GM04504 (cell line): ENCODE measurements at regions not wholly inside any gene's neighbourhood (a gene's known extent, or its start where the extent isn't known, plus 50 kb on each side); places are given as distances from the start of the nearest gene placed in this dataset.

ENCODE experiments used
- DNase-seq: peaks from one replicate; pipeline ENCODE4 v3.0.0-alpha.2; 2012; ENCODE audit warnings: low read depth

DNA sequence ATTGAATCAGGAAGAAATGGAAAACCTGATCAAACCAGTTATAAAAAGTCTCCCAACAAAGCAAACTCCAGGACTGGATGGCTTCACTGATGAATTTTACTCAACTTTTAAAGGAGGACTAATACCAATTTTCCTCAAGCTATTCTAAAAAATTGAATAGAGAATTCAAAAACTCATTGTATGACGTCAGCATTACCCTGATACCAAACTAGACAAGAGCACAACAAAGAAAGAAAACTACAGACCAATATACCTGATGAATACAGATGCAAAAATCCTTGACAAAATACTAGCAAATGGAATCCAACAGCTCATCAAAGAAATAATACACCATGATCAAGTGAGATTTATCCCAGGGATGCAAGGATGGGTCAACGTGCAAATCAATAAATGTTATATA, 172.9 kb downstream of the FNDC1 start:
- no peak for DNase-seq

GRCh38 chr6:159334068-159334467, 164.9 kb downstream of the FNDC1 start:
- no peak for DNase-seq

DNA sequence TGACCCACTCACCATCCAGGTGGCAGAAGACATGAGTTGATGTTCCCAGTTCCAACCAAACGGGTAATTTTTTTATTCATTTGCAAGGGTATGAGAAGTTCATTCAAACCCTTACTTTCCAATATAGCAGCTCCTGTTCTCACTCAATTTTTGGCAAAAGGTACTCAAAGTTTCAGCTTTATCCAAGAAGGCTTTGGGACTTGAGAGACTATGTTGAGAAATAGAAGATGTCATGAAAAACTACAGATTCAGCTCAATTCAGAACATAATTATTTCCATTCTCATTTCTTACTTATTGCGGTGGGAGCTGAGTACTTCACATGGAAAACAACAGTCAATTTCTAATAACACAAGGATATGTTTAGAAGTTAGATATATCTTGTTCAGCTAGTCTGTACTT, 162.3 kb downstream of the FNDC1 start:
- DNase-seq: no peak

DNA sequence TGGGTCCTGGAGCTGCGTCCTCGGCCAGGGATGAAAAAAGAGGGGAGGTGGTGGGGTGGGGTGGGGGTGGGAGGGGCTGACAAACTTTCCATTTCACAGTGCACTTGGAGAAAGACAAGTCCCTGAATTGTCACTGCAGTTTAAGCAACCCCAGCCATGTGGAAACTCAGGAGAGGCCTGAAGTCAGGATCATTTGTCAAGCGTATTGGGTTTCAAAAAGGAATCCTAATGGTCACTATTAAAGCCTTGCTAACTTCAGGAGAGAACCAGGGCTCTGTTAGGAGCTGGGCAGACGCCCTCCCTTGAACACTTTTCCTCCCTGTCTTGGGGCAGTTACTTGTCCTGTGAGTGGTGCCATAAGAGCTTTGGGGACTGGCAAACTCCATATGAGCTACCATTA, 159.9 kb downstream of the FNDC1 start:
- DNase-seq: no peak

DNA sequence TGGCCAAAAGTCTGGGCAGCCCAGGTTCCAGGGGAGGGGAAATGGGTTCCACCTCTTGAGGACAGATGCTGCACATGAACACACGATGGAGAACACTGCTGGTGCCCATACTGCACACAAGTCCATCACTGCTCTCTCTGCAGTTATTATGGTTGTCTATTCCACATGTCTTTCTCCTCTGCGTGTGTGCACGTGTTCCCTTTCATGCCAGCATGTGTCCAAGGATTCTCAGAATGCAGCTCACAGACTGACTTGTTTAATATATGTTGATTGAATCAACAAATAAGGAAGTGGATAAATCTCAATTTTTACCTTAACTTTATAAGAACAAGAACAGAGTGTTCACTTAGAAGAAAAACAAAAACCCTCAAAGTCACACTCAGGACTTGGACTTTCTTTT, 158.9 kb downstream of the FNDC1 start:
- no peak for DNase-seq

- DNase-seq: no peak
Observed at GRCh38 chr6:159325476-159325875, 156.3 kb downstream of the FNDC1 start.

GRCh38 chr6:159324596-159324995, 155.4 kb downstream of the FNDC1 start:
- no peak for DNase-seq
